ENCODE measurements at regions not wholly inside any gene's neighbourhood (a gene's known extent, or its start where the extent isn't known, plus 50 kb on each side); places are given as distances from the start of the nearest gene placed in this dataset.

DNA sequence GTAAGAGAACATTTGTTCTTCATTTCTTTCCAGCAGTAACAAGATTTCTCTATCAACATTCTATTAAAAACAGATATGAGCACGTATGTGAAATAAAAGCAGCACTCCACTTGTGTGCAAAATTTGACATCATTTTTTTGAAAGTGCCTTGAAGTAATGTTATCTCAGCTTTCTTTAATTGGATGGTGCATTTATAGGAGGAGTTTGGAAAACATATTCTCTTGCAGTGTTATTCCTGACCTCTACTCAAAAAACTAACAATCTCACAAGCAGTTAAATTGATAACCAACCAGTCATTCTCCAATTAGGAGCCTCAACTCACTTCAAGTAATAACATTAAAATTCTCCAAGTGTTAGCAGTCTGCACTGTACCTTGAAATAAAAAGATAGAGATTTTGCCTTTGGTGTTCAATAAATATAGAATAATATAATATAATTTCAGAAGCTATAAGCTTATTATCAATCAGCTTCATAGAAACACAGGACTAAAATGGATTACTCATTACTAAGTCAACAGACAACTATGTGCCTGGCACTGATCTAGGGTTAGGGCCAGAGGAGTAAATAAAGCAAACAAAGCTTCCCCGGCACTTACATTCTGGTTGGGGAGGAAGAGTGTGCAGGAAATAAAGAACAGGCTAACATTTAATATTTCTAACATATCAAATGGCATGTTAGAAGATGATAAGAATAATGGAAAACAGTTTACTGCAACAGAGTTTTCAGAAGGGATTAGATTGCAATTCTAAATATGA lies 149.0 kb upstream of the SGK1 start (continued):
- no peak for TF ChIP-seq GABPA (IDR thresholded peaks at IDR 0.05; ENCODE audit: borderline replicate concordance, insufficient read depth, low read length)
- TF ChIP-seq, protein P1, sequence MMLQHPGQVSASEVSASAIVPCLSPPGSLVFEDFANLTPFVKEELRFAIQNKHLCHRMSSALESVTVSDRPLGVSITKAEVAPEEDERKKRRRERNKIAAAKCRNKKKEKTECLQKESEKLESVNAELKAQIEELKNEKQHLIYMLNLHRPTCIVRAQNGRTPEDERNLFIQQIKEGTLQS (IDR thresholded peaks at IDR 0.05; ENCODE audit: insufficient read depth, low read depth, low read length): no peak
- no peak for TF ChIP-seq CHD2 (IDR thresholded peaks at IDR 0.05; ENCODE audit: low read length)
- TF ChIP-seq, protein P2, sequence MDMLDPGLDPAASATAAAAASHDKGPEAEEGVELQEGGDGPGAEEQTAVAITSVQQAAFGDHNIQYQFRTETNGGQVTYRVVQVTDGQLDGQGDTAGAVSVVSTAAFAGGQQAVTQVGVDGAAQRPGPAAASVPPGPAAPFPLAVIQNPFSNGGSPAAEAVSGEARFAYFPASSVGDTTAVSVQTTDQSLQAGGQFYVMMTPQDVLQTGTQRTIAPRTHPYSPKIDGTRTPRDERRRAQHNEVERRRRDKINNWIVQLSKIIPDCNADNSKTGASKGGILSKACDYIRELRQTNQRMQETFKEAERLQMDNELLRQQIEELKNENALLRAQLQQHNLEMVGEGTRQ (IDR thresholded peaks at IDR 0.05; ENCODE audit: low read length): no peak
